K562 (cell line): ENCODE measurements at regions not wholly inside any gene's neighbourhood (a gene's known extent, or its start where the extent isn't known, plus 50 kb on each side); places are given as distances from the start of the nearest gene placed in this dataset.

Experiments
- ATAC-seq: fragments of 200-7000 bp; cut with Tn5 transposase; 3 replicates; pipeline ENCODE4 v1.9.1; 2020; ENCODE audit warnings: moderate library complexity
- BruUV-seq: library from RNA; stranded (reverse); fragments of 400-500 nt; replicated peaks from 2 replicates; lab custom pipeline; 2021; lab: Mats Ljungman, UMichigan
- CTCF ChIA-PET: fragments of 300-600 bp; formaldehyde crosslinking; extraction: SDS; loops from one replicate; lab custom pipeline; 2021; ENCODE audit warnings: low intra/inter-chr PET ratio; lab: Yijun Ruan, JAX
- POLR2A ChIA-PET: fragments of 300-600, 350-650 bp; sonication (Branson Sonifier 250); formaldehyde crosslinking; extraction: SDS; loops from one replicate; lab custom pipeline; 2021; ENCODE audit warnings: antibody characterized with exemption, inconsistent platforms; lab: Yijun Ruan, JAX
- DNase-seq, 4 experiments: peaks; one replicate each; pipeline versions ENCODE4 v3.0.0 to v3.0.0-alpha.2; 2011 to 2018; ENCODE audit warnings: low spot score in 3 of 4, mixed read lengths in 3 of 4; ENCODE audit errors: extremely low read depth in 1 of 4
- FAIRE-seq: peaks from 2 replicates; lab custom pipeline; 2011; peaks lifted over from hg19 to GRCh38; lab: Jason Lieb, UNC
- H2AFZ ChIP-seq: 2 replicates; pipeline ENCODE4 v1.6.0; 2011; ENCODE audit warnings: low read depth, low read length, control low read depth, inconsistent platforms
- H3K27ac ChIP-seq: fragments of 200-600 bp; 3 replicates; pipeline ENCODE4 v1.8.0; 2011; ENCODE audit warnings: low read depth, mild to moderate bottlenecking, control low read depth, inconsistent platforms, low read length, moderate library complexity, mixed read lengths; ENCODE audit errors: extremely low read depth
- H3K27me3 ChIP-seq, 2 experiments: fragments of 300-600 bp in 1 of 2; 2 replicates in 1 of 2; 3 replicates in 1 of 2; pipeline versions ENCODE4 v1.6.0 to v1.8.0; 2011; ENCODE audit warnings: inconsistent platforms in 2 of 2, low read length in 2 of 2, mild to moderate bottlenecking in 1 of 2, mixed read lengths in 1 of 2, moderate library complexity in 1 of 2; ENCODE audit not compliant: control insufficient read depth in 2 of 2, insufficient read depth in 2 of 2
- H3K36me3 ChIP-seq: fragments of 300-600 bp; 3 replicates; pipeline ENCODE4 v1.8.0; 2011; ENCODE audit warnings: mild to moderate bottlenecking, low read length, inconsistent platforms; ENCODE audit not compliant: control insufficient read depth, insufficient read depth
- H3K4me1 ChIP-seq, 2 experiments: fragments of 200-600 bp in 1 of 2; replicated peaks in 1 of 2; 2 replicates in 1 of 2; 3 replicates in 1 of 2; pipeline versions ENCODE4 v1.5.1 to v1.8.0; 2011; ENCODE audit warnings: inconsistent platforms in 2 of 2, low read length in 2 of 2, mild to moderate bottlenecking in 1 of 2, mixed read lengths in 1 of 2, moderate library complexity in 1 of 2; ENCODE audit not compliant: control insufficient read depth in 2 of 2, insufficient read depth in 2 of 2
- H3K4me2 ChIP-seq: 2 replicates; pipeline ENCODE4 v1.6.1; 2011; ENCODE audit warnings: low read length, control low read depth, inconsistent platforms, mixed read lengths; ENCODE audit not compliant: insufficient read depth
- H3K4me3 ChIP-seq: fragments of 200-600 bp; sonication (generic), shearing (Covaris generic); 2 replicates; pipeline ENCODE4 v1.5.1; 2016; ENCODE audit warnings: control low read depth, inconsistent platforms
- H3K79me2 ChIP-seq: fragments of 200-600 bp; 3 replicates; pipeline ENCODE4 v1.8.0; 2011; ENCODE audit warnings: low read length, inconsistent platforms; ENCODE audit not compliant: control insufficient read depth, insufficient read depth
- H3K9ac ChIP-seq, 2 experiments: 2 replicates each; pipeline versions ENCODE4 v1.6.0 to v1.6.1; 2011; ENCODE audit warnings: low read depth in 2 of 2, low read length in 2 of 2, control low read depth in 1 of 2, inconsistent platforms in 1 of 2, mild to moderate bottlenecking in 1 of 2, mixed read lengths in 1 of 2; ENCODE audit not compliant: insufficient read depth in 1 of 2
- H3K9me1 ChIP-seq: one replicate; pipeline ENCODE4 v1.6.0; 2011; ENCODE audit warnings: inconsistent platforms, mild to moderate bottlenecking, low read length, moderate library complexity; ENCODE audit not compliant: control insufficient read depth, insufficient read depth
- H3K9me3 ChIP-seq: replicated peaks from 2 replicates; pipeline ENCODE4 v1.5.1; 2011; ENCODE audit warnings: low read depth, low read length, inconsistent platforms; ENCODE audit not compliant: control insufficient read depth, insufficient read depth
- H4K20me1 ChIP-seq: replicated peaks from 2 replicates; pipeline ENCODE4 v1.6.1; 2011; ENCODE audit warnings: low read length, inconsistent platforms, mixed read lengths; ENCODE audit not compliant: control insufficient read depth, insufficient read depth
- CBX8 ChIP-seq: fragments of 200-600 bp; sonication (generic); IDR thresholded peaks from 2 replicates; pipeline ENCODE4 v1.6.1; 2012; ENCODE audit warnings: borderline replicate concordance, mixed run types, low read depth, mild to moderate bottlenecking, moderate library complexity, mixed read lengths, low read length, control low read depth, inconsistent platforms; ENCODE audit not compliant: poor library complexity, severe bottlenecking; ENCODE audit errors: extremely low read depth
- FOXK2 ChIP-seq, 2 experiments: fragments of 450-650 bp; IDR thresholded peaks in 1 of 2; conservative IDR thresholded peaks in 1 of 2; 2 replicates each; pipeline ENCODE4 v1.6.1; 2016; ENCODE audit warnings: low read depth in 2 of 2, mild to moderate bottlenecking in 1 of 2
- GABPB2 ChIP-seq: fragments of 250-450 bp; sonication (Bioruptor Pico); conservative IDR thresholded peaks from 2 replicates; pipeline ENCODE4 v1.5.1; 2021; ENCODE audit warnings: mild to moderate bottlenecking
- GATAD2B ChIP-seq: fragments of 450-650 bp; IDR thresholded peaks from 2 replicates; pipeline ENCODE4 v1.6.1; 2017; ENCODE audit warnings: mild to moderate bottlenecking, borderline replicate concordance
- HLTF ChIP-seq: fragments of 450-650 bp; IDR thresholded peaks from 2 replicates; pipeline ENCODE4 v1.6.1; 2016
- NONO ChIP-seq, 2 experiments: fragments of 200-400 bp in 1 of 2; fragments of 450-650 bp in 1 of 2; formaldehyde crosslinking in 1 of 2; IDR thresholded peaks; 2 replicates each; pipeline ENCODE4 v1.6.1; 2017; ENCODE audit warnings: low read depth in 2 of 2, mild to moderate bottlenecking in 2 of 2, moderate library complexity in 2 of 2, low read length in 1 of 2
- TBL1XR1 ChIP-seq, 2 experiments: IDR thresholded peaks; 2 replicates each; pipeline ENCODE4 v1.6.1; 2012; ENCODE audit warnings: improper control_type of control experiment in 2 of 2, low read length in 2 of 2, mild to moderate bottlenecking in 1 of 2
- ZNF146 ChIP-seq: IDR thresholded peaks from one replicate; pipeline ENCODE4 v1.6.1; 2018; ENCODE audit warnings: missing compliant biosample characterization; ENCODE audit not compliant: unreplicated experiment
- ZNF699 ChIP-seq: fragments of 250-450 bp; sonication (Bioruptor Pico); IDR thresholded peaks from 2 replicates; pipeline ENCODE4 v1.8.0; 2021; ENCODE audit warnings: mild to moderate bottlenecking, moderate library complexity; ENCODE audit not compliant: insufficient replicate concordance
- ZNF830 ChIP-seq: fragments of 250-450 bp; sonication (Bioruptor Pico); IDR thresholded peaks from 2 replicates; pipeline ENCODE4 v1.5.0; 2021; ENCODE audit warnings: mild to moderate bottlenecking
- WGBS: fragments of 100-300 bp; shearing (Covaris generic); methylation state at CpG from one replicate; pipeline ENCODE4 v1.1.6; 2016; ENCODE audit warnings: low coverage, mixed read lengths; ENCODE audit not compliant: insufficient coverage; ENCODE audit errors: missing lambda C conversion rate; 5-methylcytosine and 5-hydroxymethylcytosine counted together
- in situ Hi-C: fragments of 300-500 bp; cut with MboI; formaldehyde crosslinking; loops from 4 replicates; pipeline ENCODE4 v1.15.0; 2018; ENCODE audit warnings: inconsistent platforms, mixed read lengths
- intact Hi-C: fragments of 100-400 bp; cut with micrococcal nuclease; formaldehyde crosslinking; loops from 2 replicates; pipeline ENCODE4 v1.14.2; 2022
- TF ChIP-seq, protein P1 (sequence below): fragments of 450-650 bp; IDR thresholded peaks from 2 replicates; pipeline ENCODE4 v1.6.1; 2016; ENCODE audit warnings: low read depth
- TF ChIP-seq, protein P2 (sequence below): sonication (generic); formaldehyde crosslinking; IDR thresholded peaks from 2 replicates; pipeline ENCODE4 v1.9.0; 2022; ENCODE audit warnings: mild to moderate bottlenecking, missing genetic modification reagents

DNA sequence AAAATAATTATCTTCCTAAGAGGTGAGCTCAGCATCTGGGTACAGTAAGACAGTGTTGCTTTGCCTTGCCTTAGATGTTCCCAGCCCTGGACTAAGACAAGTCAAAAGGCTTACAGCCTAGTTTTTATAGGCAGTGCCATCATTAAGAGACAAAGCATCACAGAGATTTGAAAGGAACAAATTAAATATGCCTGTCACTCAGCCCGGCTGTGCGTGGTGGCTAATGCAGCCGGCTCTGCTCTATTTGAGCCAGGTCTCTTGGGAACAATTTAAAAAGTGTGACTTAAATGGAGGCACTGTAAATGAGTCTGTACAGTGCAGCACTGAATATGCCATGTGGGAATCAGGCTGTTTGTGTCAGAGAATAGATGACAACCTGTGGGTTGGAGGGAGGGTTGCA, 1687.4 kb upstream of the FLRT2 start (continued):
- TF ChIP-seq, protein P1, sequence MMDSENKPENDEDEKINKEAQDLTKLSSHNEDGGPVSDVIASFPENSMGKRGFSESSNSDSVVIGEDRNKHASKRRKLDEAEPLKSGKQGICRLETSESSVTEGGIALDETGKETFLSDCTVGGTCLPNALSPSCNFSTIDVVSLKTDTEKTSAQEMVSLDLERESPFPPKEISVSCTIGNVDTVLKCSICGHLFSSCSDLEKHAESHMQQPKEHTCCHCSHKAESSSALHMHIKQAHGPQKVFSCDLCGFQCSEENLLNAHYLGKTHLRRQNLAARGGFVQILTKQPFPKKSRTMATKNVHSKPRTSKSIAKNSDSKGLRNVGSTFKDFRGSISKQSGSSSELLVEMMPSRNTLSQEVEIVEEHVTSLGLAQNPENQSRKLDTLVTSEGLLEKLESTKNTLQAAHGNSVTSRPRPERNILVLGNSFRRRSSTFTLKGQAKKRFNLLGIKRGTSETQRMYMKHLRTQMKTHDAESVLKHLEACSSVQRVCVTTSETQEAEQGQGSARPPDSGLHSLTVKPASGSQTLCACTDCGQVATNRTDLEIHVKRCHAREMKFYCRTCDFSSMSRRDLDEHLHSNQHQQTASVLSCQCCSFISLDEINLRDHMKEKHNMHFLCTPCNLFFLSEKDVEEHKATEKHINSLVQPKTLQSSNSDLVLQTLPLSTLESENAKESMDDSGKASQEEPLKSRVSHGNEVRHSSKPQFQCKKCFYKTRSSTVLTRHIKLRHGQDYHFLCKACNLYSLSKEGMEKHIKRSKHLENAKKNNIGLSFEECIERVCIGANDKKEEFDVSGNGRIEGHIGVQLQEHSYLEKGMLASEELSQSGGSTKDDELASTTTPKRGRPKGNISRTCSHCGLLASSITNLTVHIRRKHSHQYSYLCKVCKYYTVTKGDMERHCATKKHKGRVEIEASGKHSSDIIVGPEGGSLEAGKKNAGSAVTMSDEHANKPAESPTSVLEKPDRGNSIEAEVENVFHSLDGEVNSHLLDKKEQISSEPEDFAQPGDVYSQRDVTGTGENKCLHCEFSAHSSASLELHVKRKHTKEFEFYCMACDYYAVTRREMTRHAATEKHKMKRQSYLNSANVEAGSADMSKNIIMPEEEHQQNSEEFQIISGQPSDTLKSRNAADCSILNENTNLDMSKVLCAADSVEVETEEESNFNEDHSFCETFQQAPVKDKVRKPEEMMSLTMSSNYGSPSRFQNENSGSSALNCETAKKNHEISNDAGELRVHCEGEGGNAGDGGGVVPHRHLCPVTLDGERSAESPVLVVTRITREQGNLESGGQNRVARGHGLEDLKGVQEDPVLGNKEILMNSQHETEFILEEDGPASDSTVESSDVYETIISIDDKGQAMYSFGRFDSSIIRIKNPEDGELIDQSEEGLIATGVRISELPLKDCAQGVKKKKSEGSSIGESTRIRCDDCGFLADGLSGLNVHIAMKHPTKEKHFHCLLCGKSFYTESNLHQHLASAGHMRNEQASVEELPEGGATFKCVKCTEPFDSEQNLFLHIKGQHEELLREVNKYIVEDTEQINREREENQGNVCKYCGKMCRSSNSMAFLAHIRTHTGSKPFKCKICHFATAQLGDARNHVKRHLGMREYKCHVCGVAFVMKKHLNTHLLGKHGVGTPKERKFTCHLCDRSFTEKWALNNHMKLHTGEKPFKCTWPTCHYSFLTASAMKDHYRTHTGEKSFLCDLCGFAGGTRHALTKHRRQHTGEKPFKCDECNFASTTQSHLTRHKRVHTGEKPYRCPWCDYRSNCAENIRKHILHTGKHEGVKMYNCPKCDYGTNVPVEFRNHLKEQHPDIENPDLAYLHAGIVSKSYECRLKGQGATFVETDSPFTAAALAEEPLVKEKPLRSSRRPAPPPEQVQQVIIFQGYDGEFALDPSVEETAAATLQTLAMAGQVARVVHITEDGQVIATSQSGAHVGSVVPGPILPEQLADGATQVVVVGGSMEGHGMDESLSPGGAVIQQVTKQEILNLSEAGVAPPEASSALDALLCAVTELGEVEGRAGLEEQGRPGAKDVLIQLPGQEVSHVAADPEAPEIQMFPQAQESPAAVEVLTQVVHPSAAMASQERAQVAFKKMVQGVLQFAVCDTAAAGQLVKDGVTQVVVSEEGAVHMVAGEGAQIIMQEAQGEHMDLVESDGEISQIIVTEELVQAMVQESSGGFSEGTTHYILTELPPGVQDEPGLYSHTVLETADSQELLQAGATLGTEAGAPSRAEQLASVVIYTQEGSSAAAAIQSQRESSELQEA = no peak
- no peak for TF ChIP-seq HLTF

DNA sequence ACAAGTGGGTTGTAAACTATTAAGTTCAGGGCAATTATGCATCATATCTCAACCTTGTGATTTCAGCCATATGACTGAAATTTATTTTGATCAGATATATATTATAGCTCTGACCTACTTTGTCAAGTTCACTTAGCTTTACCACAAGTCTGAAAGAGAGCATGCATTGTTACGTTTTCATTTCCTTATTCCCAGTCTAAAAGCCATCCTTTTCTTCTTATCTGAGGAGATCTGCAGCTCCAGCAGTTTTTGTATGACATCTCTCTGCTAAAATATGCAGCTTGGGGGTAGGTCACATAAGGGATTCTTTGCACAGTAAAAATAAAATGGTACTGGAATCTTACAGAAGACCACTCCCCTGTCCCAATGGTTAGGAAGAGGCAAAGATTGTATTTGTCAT, 1682.8 kb upstream of the FLRT2 start:
- H3K79me2 ChIP-seq = no peaks in the 10 kb centered on the region
- H3K36me3 ChIP-seq = no peaks in the 10 kb centered on the region
- no peaks in the 10 kb centered on the region for H3K4me1 ChIP-seq
- ATAC-seq (no peak), FAIRE-seq (no peak), DNase-seq (no peak)
- H3K9me3 ChIP-seq = no peaks in the 10 kb centered on the region
- WGBS = 0% methylated on average over 1 of the region's 1 CpG
- H3K4me2 ChIP-seq = no peak overlapping the region
- no peak overlapping the region for H3K27ac ChIP-seq
- intact Hi-C loops (no loop called here), in situ Hi-C loops (no loop called here)
- BruUV-seq = no TSS peak
- H3K4me3 ChIP-seq = no peak overlapping the region
- no peaks in the 10 kb centered on the region for H3K27me3 ChIP-seq
- H4K20me1 ChIP-seq = no peaks in the 10 kb centered on the region
- POLR2A ChIA-PET = no interaction called here
- H3K9me1 ChIP-seq = no peaks in the 10 kb centered on the region
- H2AFZ ChIP-seq = no peak overlapping the region
- CTCF ChIA-PET = no interaction called here
- no peak overlapping the region for H3K9ac ChIP-seq
- TF ChIP-seq ZNF830 (CRISPR knock-in tag) (no peak), FOXK2 (conservative IDR thresholded peaks at IDR 0.05 in 1 of 2, IDR thresholded peaks at IDR 0.05 in 1 of 2; ENCODE audit: low read depth in 2 of 2) (no peak), ZNF699 (no peak), ZNF146 (CRISPR knock-in tag) (no peak), TBL1XR1 (IDR thresholded peaks at IDR 0.05; ENCODE audit: low read length in 2 of 2) (no peak), CBX8 (no peak), GABPB2 (CRISPR knock-in tag) (no peak), NONO (IDR thresholded peaks at IDR 0.05; ENCODE audit: low read depth in 2 of 2, low read length in 1 of 2) (no peak), GATAD2B (no peak)
- TF ChIP-seq, protein P2, sequence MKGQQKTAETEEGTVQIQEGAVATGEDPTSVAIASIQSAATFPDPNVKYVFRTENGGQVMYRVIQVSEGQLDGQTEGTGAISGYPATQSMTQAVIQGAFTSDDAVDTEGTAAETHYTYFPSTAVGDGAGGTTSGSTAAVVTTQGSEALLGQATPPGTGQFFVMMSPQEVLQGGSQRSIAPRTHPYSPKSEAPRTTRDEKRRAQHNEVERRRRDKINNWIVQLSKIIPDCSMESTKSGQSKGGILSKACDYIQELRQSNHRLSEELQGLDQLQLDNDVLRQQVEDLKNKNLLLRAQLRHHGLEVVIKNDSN (CRISPR knock-in tag) = no peak
